GM23338 (cell line): ENCODE measurements at regions not wholly inside any gene's neighbourhood (a gene's known extent, or its start where the extent isn't known, plus 50 kb on each side); places are given as distances from the start of the nearest gene placed in this dataset.

Source experiments
- ATAC-seq: fragments of 200-7000 bp; cut with Tn5 transposase; 3 replicates; pipeline ENCODE4 v1.9.1; 2020
- DNase-seq: peaks from one replicate; pipeline ENCODE4 v3.0.0-alpha.2; 2015; ENCODE audit warnings: low spot score
- H2AFZ ChIP-seq: fragments of 200-600 bp; sonication (generic); 2 replicates; pipeline ENCODE4 v1.8.0; 2016; ENCODE audit warnings: antibody characterized with exemption, mild to moderate bottlenecking, moderate library complexity
- H3F3A ChIP-seq: fragments of 200-600 bp; sonication (generic); replicated peaks from 2 replicates; pipeline ENCODE4 v1.8.0; 2017; ENCODE audit warnings: antibody characterized with exemption, mixed run types, low read depth
- H3K27ac ChIP-seq: fragments of 200-600 bp; sonication (generic); 2 replicates; pipeline ENCODE4 v1.6.1; 2016; ENCODE audit warnings: low read depth
- H3K27me3 ChIP-seq: fragments of 200-600 bp; sonication (generic); 2 replicates; pipeline ENCODE4 v1.8.0; 2016; ENCODE audit warnings: mild to moderate bottlenecking, mixed run types, moderate library complexity; ENCODE audit not compliant: insufficient read depth
- H3K36me3 ChIP-seq: fragments of 200-600 bp; sonication (generic); 2 replicates; pipeline ENCODE4 v1.8.0; 2016; ENCODE audit warnings: mild to moderate bottlenecking; ENCODE audit not compliant: insufficient read depth
- H3K4me1 ChIP-seq: fragments of 200-600 bp; sonication (generic); 2 replicates; pipeline ENCODE4 v1.8.0; 2016; ENCODE audit warnings: mild to moderate bottlenecking, moderate library complexity; ENCODE audit not compliant: insufficient read depth
- H3K4me2 ChIP-seq: fragments of 200-600 bp; sonication (generic); 2 replicates; pipeline ENCODE4 v1.7.1; 2017; ENCODE audit warnings: mixed run types
- H3K4me3 ChIP-seq: fragments of 200-600 bp; sonication (generic); 2 replicates; pipeline ENCODE4 v1.6.1; 2016; ENCODE audit warnings: mixed run types
- H3K79me2 ChIP-seq: fragments of 200-600 bp; sonication (generic); replicated peaks from 2 replicates; pipeline ENCODE4 v1.8.0; 2017; ENCODE audit warnings: mild to moderate bottlenecking; ENCODE audit not compliant: insufficient read depth
- H3K9me2 ChIP-seq: fragments of 200-600 bp; sonication (generic); 2 replicates; pipeline ENCODE4 v1.8.0; 2017; ENCODE audit not compliant: insufficient read depth
- H4K20me1 ChIP-seq: fragments of 200-600 bp; sonication (generic); replicated peaks from 2 replicates; pipeline ENCODE4 v1.8.0; 2017; ENCODE audit warnings: mild to moderate bottlenecking; ENCODE audit not compliant: insufficient read depth
- H3K27ac Mint-ChIP-seq: 2 replicates; pipeline ENCODE4 v1.8.0; 2020; ENCODE audit warnings: inconsistent platforms, mild to moderate bottlenecking, moderate library complexity, mixed read lengths
- H3K27me3 Mint-ChIP-seq: 3 replicates; pipeline ENCODE4 v1.8.0; 2022; ENCODE audit warnings: low read depth, mild to moderate bottlenecking, moderate library complexity, mixed read lengths, inconsistent platforms; ENCODE audit not compliant: insufficient read depth, poor library complexity
- H3K36me3 Mint-ChIP-seq: 3 replicates; pipeline ENCODE4 v1.8.0; 2021; ENCODE audit warnings: low read depth, mild to moderate bottlenecking, inconsistent platforms, moderate library complexity, mixed read lengths
- H3K4me1 Mint-ChIP-seq: 3 replicates; pipeline ENCODE4 v1.8.0; 2020; ENCODE audit warnings: mild to moderate bottlenecking, inconsistent platforms, mixed read lengths
- H3K4me3 Mint-ChIP-seq: 3 replicates; pipeline ENCODE4 v1.8.0; 2021; ENCODE audit warnings: moderate library complexity, mild to moderate bottlenecking, inconsistent platforms, mixed read lengths
- H3K9me3 Mint-ChIP-seq: 3 replicates; pipeline ENCODE4 v1.8.0; 2020; ENCODE audit warnings: moderate library complexity, mild to moderate bottlenecking, inconsistent platforms, mixed read lengths
- CREB1 ChIP-seq: fragments of 250-450 bp; sonication (Bioruptor Pico); IDR thresholded peaks from 2 replicates; pipeline ENCODE4 v1.5.0; 2020; ENCODE audit warnings: low read depth, mild to moderate bottlenecking, moderate library complexity
- EZH2phosphoT487 ChIP-seq: fragments of 200-600 bp; sonication (generic); IDR thresholded peaks from one replicate; pipeline ENCODE4 v1.8.1; 2018; ENCODE audit warnings: antibody characterized with exemption; ENCODE audit not compliant: unreplicated experiment
- JUNB ChIP-seq: IDR thresholded peaks from one replicate; pipeline ENCODE4 v1.6.1; 2016; ENCODE audit warnings: antibody characterized with exemption; ENCODE audit not compliant: unreplicated experiment
- STAT1 ChIP-seq: IDR thresholded peaks from one replicate; pipeline ENCODE4 v1.6.1; 2016; ENCODE audit warnings: antibody characterized with exemption; ENCODE audit not compliant: unreplicated experiment
- ZNF114 ChIP-seq: fragments of 250-450 bp; sonication (Bioruptor Pico); IDR thresholded peaks from 2 replicates; pipeline ENCODE4 v1.5.0; 2020; ENCODE audit warnings: mild to moderate bottlenecking, moderate library complexity
- ZNF331 ChIP-seq: fragments of 250-450 bp; sonication (Bioruptor Pico); IDR thresholded peaks from 2 replicates; pipeline ENCODE4 v1.5.0; 2020; ENCODE audit warnings: low read depth, mild to moderate bottlenecking, moderate library complexity
- TF ChIP-seq, protein P1 (sequence below): IDR thresholded peaks from 2 replicates; pipeline ENCODE4 v1.6.1; 2016; ENCODE audit warnings: antibody characterized with exemption
- TF ChIP-seq, protein P2 (sequence below): fragments of 250-450 bp; sonication (Bioruptor Pico); IDR thresholded peaks from 2 replicates; pipeline ENCODE4 v1.5.0; 2020; ENCODE audit warnings: mild to moderate bottlenecking, moderate library complexity
- TF ChIP-seq, protein P3 (sequence below), 2 experiments: fragments of 200-600 bp in 1 of 2; sonication (generic) in 1 of 2; conservative IDR thresholded peaks; 2 replicates each; pipeline versions ENCODE4 v1.5.1 to v1.6.1; 2016 to 2017; ENCODE audit warnings: antibody characterized with exemption in 2 of 2, low read depth in 2 of 2, mild to moderate bottlenecking in 2 of 2, moderate library complexity in 1 of 2

DNA sequence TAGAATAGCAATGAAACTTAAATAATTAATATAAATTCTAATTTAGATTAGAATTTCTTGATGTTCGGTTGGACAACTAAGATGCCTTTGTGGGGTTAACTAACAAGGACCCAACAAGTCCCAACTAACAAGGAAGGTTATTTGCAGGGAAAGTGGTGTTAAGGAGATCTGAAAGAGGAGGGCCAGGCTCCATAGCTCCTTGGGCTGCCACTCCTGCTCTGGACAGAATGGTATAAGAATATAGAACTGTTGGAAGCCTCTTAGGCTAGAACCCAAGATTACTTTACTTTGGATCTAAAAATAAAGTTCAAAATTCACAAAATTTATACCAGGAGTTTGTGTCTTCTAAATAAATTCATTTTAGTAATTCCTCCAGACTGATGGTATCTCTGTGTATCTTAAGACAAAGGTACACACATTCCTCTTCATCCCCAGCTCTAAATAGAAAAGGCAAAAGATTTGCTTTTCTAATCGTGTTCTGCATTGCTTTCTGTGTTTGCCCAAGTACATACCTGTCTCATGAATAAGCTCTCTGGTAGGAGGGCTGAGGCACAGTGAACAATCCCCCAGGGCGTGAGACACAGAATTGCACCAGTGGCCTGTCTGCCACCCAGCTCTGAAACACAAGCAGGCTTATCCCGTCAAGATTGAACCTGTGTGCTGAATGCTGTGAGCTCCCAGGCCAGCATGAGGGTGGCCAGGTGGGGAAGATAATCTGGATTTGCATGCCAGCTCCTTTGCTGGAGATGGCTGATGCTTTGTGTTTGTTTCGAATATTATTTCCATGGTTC, 176.0 kb downstream of the ACKR3 start:
- Mint-ChIP-seq H3K9me3 (peaks cover 4% of the 10 kb centered on the region; the same call in 1 of the 3 replicates), H3K4me1 (peaks cover 30% of the 10 kb centered on the region), H3K27me3 (peaks cover 3% of the 10 kb centered on the region), H3K36me3 (no peaks in the 10 kb centered on the region; the same call in 2 of the 3 replicates), H3K4me3 (no peak overlapping the region), H3K27ac (no peak overlapping the region)
- Histone ChIP-seq H3K4me2 (no peak overlapping the region), H3K4me1 (peaks cover 12% of the 10 kb centered on the region), H3K9me2 (peaks cover 3% of the 10 kb centered on the region; the same call in 1 of the 2 replicates), H3K27ac (no peak overlapping the region), H3K4me3 (no peak overlapping the region), H3F3A (no peaks in the 10 kb centered on the region), H2AFZ (no peak overlapping the region), H4K20me1 (no peaks in the 10 kb centered on the region), H3K36me3 (no peaks in the 10 kb centered on the region), H3K27me3 (no peaks in the 10 kb centered on the region), H3K79me2 (no peaks in the 10 kb centered on the region)
- DNase-seq (peak; percentile 11), ATAC-seq (peak; percentile 67)
- TF ChIP-seq, protein P1, sequence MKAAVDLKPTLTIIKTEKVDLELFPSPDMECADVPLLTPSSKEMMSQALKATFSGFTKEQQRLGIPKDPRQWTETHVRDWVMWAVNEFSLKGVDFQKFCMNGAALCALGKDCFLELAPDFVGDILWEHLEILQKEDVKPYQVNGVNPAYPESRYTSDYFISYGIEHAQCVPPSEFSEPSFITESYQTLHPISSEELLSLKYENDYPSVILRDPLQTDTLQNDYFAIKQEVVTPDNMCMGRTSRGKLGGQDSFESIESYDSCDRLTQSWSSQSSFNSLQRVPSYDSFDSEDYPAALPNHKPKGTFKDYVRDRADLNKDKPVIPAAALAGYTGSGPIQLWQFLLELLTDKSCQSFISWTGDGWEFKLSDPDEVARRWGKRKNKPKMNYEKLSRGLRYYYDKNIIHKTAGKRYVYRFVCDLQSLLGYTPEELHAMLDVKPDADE: no peak
- TF ChIP-seq ZNF114 (CRISPR knock-in tag) (no peak), JUNB (no peak), EZH2phosphoT487 (no peak), STAT1 (no peak), CREB1 (no peak), ZNF331 (no peak)
- TF ChIP-seq, protein P2, sequence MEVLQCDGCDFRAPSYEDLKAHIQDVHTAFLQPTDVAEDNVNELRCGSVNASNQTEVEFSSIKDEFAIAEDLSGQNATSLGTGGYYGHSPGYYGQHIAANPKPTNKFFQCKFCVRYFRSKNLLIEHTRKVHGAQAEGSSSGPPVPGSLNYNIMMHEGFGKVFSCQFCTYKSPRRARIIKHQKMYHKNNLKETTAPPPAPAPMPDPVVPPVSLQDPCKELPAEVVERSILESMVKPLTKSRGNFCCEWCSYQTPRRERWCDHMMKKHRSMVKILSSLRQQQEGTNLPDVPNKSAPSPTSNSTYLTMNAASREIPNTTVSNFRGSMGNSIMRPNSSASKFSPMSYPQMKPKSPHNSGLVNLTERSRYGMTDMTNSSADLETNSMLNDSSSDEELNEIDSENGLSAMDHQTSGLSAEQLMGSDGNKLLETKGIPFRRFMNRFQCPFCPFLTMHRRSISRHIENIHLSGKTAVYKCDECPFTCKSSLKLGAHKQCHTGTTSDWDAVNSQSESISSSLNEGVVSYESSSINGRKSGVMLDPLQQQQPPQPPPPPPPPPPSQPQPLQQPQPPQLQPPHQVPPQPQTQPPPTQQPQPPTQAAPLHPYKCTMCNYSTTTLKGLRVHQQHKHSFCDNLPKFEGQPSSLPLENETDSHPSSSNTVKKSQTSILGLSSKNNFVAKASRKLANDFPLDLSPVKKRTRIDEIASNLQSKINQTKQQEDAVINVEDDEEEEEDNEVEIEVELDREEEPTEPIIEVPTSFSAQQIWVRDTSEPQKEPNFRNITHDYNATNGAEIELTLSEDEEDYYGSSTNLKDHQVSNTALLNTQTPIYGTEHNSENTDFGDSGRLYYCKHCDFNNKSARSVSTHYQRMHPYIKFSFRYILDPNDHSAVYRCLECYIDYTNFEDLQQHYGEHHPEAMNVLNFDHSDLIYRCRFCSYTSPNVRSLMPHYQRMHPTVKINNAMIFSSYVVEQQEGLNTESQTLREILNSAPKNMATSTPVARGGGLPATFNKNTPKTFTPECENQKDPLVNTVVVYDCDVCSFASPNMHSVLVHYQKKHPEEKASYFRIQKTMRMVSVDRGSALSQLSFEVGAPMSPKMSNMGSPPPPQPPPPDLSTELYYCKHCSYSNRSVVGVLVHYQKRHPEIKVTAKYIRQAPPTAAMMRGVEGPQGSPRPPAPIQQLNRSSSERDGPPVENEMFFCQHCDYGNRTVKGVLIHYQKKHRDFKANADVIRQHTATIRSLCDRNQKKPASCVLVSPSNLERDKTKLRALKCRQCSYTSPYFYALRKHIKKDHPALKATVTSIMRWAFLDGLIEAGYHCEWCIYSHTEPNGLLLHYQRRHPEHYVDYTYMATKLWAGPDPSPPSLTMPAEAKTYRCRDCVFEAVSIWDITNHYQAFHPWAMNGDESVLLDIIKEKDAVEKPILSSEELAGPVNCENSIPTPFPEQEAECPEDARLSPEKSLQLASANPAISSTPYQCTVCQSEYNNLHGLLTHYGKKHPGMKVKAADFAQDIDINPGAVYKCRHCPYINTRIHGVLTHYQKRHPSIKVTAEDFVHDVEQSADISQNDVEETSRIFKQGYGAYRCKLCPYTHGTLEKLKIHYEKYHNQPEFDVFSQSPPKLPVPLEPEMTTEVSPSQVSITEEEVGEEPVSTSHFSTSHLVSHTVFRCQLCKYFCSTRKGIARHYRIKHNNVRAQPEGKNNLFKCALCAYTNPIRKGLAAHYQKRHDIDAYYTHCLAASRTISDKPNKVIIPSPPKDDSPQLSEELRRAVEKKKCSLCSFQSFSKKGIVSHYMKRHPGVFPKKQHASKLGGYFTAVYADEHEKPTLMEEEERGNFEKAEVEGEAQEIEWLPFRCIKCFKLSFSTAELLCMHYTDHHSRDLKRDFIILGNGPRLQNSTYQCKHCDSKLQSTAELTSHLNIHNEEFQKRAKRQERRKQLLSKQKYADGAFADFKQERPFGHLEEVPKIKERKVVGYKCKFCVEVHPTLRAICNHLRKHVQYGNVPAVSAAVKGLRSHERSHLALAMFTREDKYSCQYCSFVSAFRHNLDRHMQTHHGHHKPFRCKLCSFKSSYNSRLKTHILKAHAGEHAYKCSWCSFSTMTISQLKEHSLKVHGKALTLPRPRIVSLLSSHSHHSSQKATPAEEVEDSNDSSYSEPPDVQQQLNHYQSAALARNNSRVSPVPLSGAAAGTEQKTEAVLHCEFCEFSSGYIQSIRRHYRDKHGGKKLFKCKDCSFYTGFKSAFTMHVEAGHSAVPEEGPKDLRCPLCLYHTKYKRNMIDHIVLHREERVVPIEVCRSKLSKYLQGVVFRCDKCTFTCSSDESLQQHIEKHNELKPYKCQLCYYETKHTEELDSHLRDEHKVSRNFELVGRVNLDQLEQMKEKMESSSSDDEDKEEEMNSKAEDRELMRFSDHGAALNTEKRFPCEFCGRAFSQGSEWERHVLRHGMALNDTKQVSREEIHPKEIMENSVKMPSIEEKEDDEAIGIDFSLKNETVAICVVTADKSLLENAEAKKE (CRISPR knock-in tag): no peak
- TF ChIP-seq, protein P3, sequence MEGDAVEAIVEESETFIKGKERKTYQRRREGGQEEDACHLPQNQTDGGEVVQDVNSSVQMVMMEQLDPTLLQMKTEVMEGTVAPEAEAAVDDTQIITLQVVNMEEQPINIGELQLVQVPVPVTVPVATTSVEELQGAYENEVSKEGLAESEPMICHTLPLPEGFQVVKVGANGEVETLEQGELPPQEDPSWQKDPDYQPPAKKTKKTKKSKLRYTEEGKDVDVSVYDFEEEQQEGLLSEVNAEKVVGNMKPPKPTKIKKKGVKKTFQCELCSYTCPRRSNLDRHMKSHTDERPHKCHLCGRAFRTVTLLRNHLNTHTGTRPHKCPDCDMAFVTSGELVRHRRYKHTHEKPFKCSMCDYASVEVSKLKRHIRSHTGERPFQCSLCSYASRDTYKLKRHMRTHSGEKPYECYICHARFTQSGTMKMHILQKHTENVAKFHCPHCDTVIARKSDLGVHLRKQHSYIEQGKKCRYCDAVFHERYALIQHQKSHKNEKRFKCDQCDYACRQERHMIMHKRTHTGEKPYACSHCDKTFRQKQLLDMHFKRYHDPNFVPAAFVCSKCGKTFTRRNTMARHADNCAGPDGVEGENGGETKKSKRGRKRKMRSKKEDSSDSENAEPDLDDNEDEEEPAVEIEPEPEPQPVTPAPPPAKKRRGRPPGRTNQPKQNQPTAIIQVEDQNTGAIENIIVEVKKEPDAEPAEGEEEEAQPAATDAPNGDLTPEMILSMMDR (conservative IDR thresholded peaks at IDR 0.05; ENCODE audit: low read depth in 2 of 2): no peak
